ENCODE measurements at regions not wholly inside any gene's neighbourhood (a gene's known extent, or its start where the extent isn't known, plus 50 kb on each side); places are given as distances from the start of the nearest gene placed in this dataset.

GRCh38 chr10:124323111-124323725, 95.5 kb downstream of the OAT start:
- no peak overlapping the region for H3K56ac ChIP-seq (ENCODE audit: extremely low read depth, insufficient read depth, low read length)
- POLR2A ChIA-PET (ENCODE audit: unreplicated experiment): no interaction called here
- ATAC-seq (ENCODE audit: low read depth): no peak
- H3K79me1 ChIP-seq (ENCODE audit: low read depth in 1 of 2, low read length in 2 of 2): no peaks in the 10 kb centered on the region
- H2BK15ac ChIP-seq (ENCODE audit: low read depth, low read length): no peak overlapping the region
- no peak overlapping the region for H3K4me3 ChIP-seq (ENCODE audit: insufficient read depth, low read depth, low read length)
- no peak overlapping the region for H4K91ac ChIP-seq (ENCODE audit: insufficient read depth, low read depth, low read length)
- no peak overlapping the region for H3K4ac ChIP-seq (ENCODE audit: low read depth, low read length)
- H2BK5ac ChIP-seq (ENCODE audit: low read depth, low read length, poor library complexity, severe bottlenecking): no peak overlapping the region
- in situ Hi-C loops (cut with MboI; ENCODE audit: low sequenced_read_pairs) (no loop called here), dilution Hi-C loops (cut with HindIII; ENCODE audit: low sequenced_read_pairs, unreplicated experiment) (no loop called here), intact Hi-C loops (cut with micrococcal nuclease) (no loop called here)
- H2AK9ac ChIP-seq (replicated peaks; ENCODE audit: low read depth, low read length, poor library complexity): no peak overlapping the region
- no peak overlapping the region for H3K9ac ChIP-seq (ENCODE audit: low read depth, low read length)
- H2AK5ac ChIP-seq (ENCODE audit: low read depth, low read length): no peak overlapping the region
- no CpG with 5 or more reads among the region's 11 CpGs for WGBS, 2 experiments (ENCODE audit: extremely low coverage in 2 of 2, insufficient read length in 1 of 2)
- no peak overlapping the region for H3K23ac ChIP-seq (ENCODE audit: low read depth, low read length)
- peaks cover 14% of the 10 kb centered on the region for H3K9me3 ChIP-seq (ENCODE audit: control insufficient read depth, insufficient read depth, low read length)
- H2BK120ac ChIP-seq (ENCODE audit: low read depth, low read length): no peak overlapping the region
- H3K27me3 ChIP-seq (ENCODE audit: control insufficient read depth, insufficient read depth, low read length): no peaks in the 10 kb centered on the region
- no peaks in the 10 kb centered on the region for H3K36me3 ChIP-seq (ENCODE audit: control insufficient read depth, insufficient read depth, low read length)
- TF ChIP-seq MAZ (IDR thresholded peaks at IDR 0.05; ENCODE audit: borderline replicate concordance, low read depth, low read length) (no peak), NFE2L2 (IDR thresholded peaks at IDR 0.05; ENCODE audit: low read depth, low read length) (no peak), POLR2A (IDR thresholded peaks at IDR 0.05; ENCODE audit: low read depth, low read length) (no peak), MAFK (IDR thresholded peaks at IDR 0.05; ENCODE audit: low read depth, low read length) (no peak), MXI1 (IDR thresholded peaks at IDR 0.05; ENCODE audit: borderline replicate concordance, low read depth, low read length) (no peak)
- H3K4me1 ChIP-seq (ENCODE audit: control insufficient read depth, insufficient read depth, low read length): no peaks in the 10 kb centered on the region
- H3K9me1 ChIP-seq (ENCODE audit: insufficient read depth, low read length): no peaks in the 10 kb centered on the region
- H3K18ac ChIP-seq (ENCODE audit: low read depth, low read length): no peak overlapping the region
- CTCF ChIA-PET: no interaction called here
- H3K4me2 ChIP-seq (ENCODE audit: low read depth, low read length): no peak overlapping the region
- no peak overlapping the region for H2AFZ ChIP-seq (replicated peaks; ENCODE audit: low read length, poor library complexity)
- no peak overlapping the region for H2BK20ac ChIP-seq (ENCODE audit: low read depth, low read length)
- no peak overlapping the region for H3K14ac ChIP-seq (replicated peaks; ENCODE audit: low read depth, low read length)
- DNase-seq: no peak
- no peak overlapping the region for H4K5ac ChIP-seq (ENCODE audit: low read depth, low read length)
- no peak overlapping the region for H3K27ac ChIP-seq (ENCODE audit: insufficient read depth, low read length)
- H4K8ac ChIP-seq (ENCODE audit: low read depth in 2 of 2, low read length in 2 of 2): no peak overlapping the region
- no TSS peak for BruUV-seq (replicated peaks)
- no peaks in the 10 kb centered on the region for H4K20me1 ChIP-seq (ENCODE audit: insufficient read depth, low read length)
